HL-60 (cell line): ENCODE measurements at regions not wholly inside any gene's neighbourhood (a gene's known extent, or its start where the extent isn't known, plus 50 kb on each side); places are given as distances from the start of the nearest gene placed in this dataset.

Experiments used
- CTCF ChIP-seq: IDR thresholded peaks from one replicate; pipeline ENCODE4 v1.5.1; 2011; ENCODE audit warnings: low read length, control low read depth, inconsistent platforms; ENCODE audit not compliant: insufficient read depth
- POLR2AphosphoS5 ChIP-seq: IDR thresholded peaks from 2 replicates; pipeline ENCODE4 v1.6.1; 2012; ENCODE audit warnings: low read depth

- TF ChIP-seq CTCF (no peak), POLR2AphosphoS5 (no peak)
These were observed 381.4 kb downstream of the CNTN3 start for GRCh38 chr3:74233091-74233490.
